Keratinocyte (primary cell): ENCODE measurements at regions not wholly inside any gene's neighbourhood (a gene's known extent, or its start where the extent isn't known, plus 50 kb on each side); places are given as distances from the start of the nearest gene placed in this dataset.

Experiments
- DNase-seq: peaks from one replicate; pipeline ENCODE4 v3.0.0-alpha.2; 2011; ENCODE audit warnings: low read depth, missing footprints, low spot score
- FAIRE-seq: peaks from 2 replicates; lab custom pipeline; 2011; peaks lifted over from hg19 to GRCh38; lab: Jason Lieb, UNC
- H2AFZ ChIP-seq: 2 replicates; pipeline ENCODE4 v1.6.0; 2012; ENCODE audit warnings: low read length, control low read depth, inconsistent platforms; ENCODE audit not compliant: control insufficient read depth
- H3K27ac ChIP-seq: 2 replicates; pipeline ENCODE4 v1.5.1; 2011; ENCODE audit warnings: low read length; ENCODE audit not compliant: control insufficient read depth, insufficient read depth
- H3K27me3 ChIP-seq: 3 replicates; pipeline ENCODE4 v1.6.0; 2011; ENCODE audit warnings: low read length; ENCODE audit not compliant: control insufficient read depth, insufficient read depth; ENCODE audit errors: extremely low read depth
- H3K36me3 ChIP-seq, 2 experiments: 2 replicates in 1 of 2; 3 replicates in 1 of 2; pipeline ENCODE4 v1.5.1; 2011; ENCODE audit warnings: low read length in 2 of 2, mild to moderate bottlenecking in 1 of 2; ENCODE audit not compliant: control insufficient read depth in 2 of 2, insufficient read depth in 2 of 2; ENCODE audit errors: extremely low read depth in 1 of 2
- H3K4me1 ChIP-seq: 3 replicates; pipeline ENCODE4 v1.5.1; 2011; ENCODE audit warnings: low read length; ENCODE audit not compliant: control insufficient read depth, insufficient read depth; ENCODE audit errors: extremely low read depth
- H3K4me2 ChIP-seq: 3 replicates; pipeline ENCODE4 v1.6.0; 2011; ENCODE audit warnings: low read depth, low read length; ENCODE audit not compliant: control insufficient read depth, insufficient read depth; ENCODE audit errors: extremely low read depth
- H3K4me3 ChIP-seq, 3 experiments: fragments of 200-600 bp in 1 of 3; sonication (generic) in 1 of 3; 2 replicates in 2 of 3; 3 replicates in 1 of 3; pipeline ENCODE4 v1.5.1; 2011 to 2016; ENCODE audit warnings: low read length in 3 of 3, mild to moderate bottlenecking in 3 of 3, control low read depth in 2 of 3, inconsistent platforms in 1 of 3, low read depth in 1 of 3, mixed read lengths in 1 of 3, mixed run types in 1 of 3, moderate library complexity in 1 of 3; ENCODE audit not compliant: control insufficient read depth in 2 of 3, insufficient read depth in 2 of 3; ENCODE audit errors: extremely low read depth in 1 of 3
- H3K79me2 ChIP-seq: 2 replicates; pipeline ENCODE4 v1.6.0; 2012; ENCODE audit warnings: low read length; ENCODE audit not compliant: control insufficient read depth, insufficient read depth
- H3K9ac ChIP-seq: 3 replicates; pipeline ENCODE4 v1.6.0; 2011; ENCODE audit warnings: low read length; ENCODE audit not compliant: control insufficient read depth, insufficient read depth; ENCODE audit errors: extremely low read depth
- H3K9me1 ChIP-seq: 3 replicates; pipeline ENCODE4 v1.6.0; 2011; ENCODE audit warnings: low read length; ENCODE audit not compliant: control insufficient read depth, insufficient read depth; ENCODE audit errors: extremely low read depth
- H3K9me3 ChIP-seq: 2 replicates; pipeline ENCODE4 v1.5.1; 2012; ENCODE audit warnings: low read depth, low read length; ENCODE audit not compliant: control insufficient read depth
- H4K20me1 ChIP-seq: 3 replicates; pipeline ENCODE4 v1.6.0; 2011; ENCODE audit warnings: low read length; ENCODE audit not compliant: control insufficient read depth, insufficient read depth; ENCODE audit errors: extremely low read depth
- EZH2 ChIP-seq: IDR thresholded peaks from one replicate; pipeline ENCODE4 v1.6.1; 2012; ENCODE audit warnings: inconsistent platforms, mild to moderate bottlenecking, low read length, moderate library complexity
- dilution Hi-C: fragments of 300-500 bp; cut with MboI; formaldehyde crosslinking; loops from one replicate; pipeline ENCODE4 v1.7.0; 2020; ENCODE audit warnings: low sequenced_read_pairs; ENCODE audit not compliant: extremely low pct_ligation_motif_present
- TF ChIP-seq, protein P1 (sequence below), 3 experiments: IDR thresholded peaks in 1 of 3; conservative IDR thresholded peaks in 1 of 3; optimal IDR thresholded peaks in 1 of 3; 2 replicates in 2 of 3; 3 replicates in 1 of 3; pipeline versions ENCODE3 to v1.5.1; 2011; ENCODE audit warnings: low read length in 3 of 3, mild to moderate bottlenecking in 3 of 3, moderate library complexity in 2 of 3, control low read depth in 1 of 3, inconsistent platforms in 1 of 3; ENCODE audit not compliant: insufficient read depth in 2 of 3; ENCODE audit errors: extremely low read depth in 1 of 3

DNA sequence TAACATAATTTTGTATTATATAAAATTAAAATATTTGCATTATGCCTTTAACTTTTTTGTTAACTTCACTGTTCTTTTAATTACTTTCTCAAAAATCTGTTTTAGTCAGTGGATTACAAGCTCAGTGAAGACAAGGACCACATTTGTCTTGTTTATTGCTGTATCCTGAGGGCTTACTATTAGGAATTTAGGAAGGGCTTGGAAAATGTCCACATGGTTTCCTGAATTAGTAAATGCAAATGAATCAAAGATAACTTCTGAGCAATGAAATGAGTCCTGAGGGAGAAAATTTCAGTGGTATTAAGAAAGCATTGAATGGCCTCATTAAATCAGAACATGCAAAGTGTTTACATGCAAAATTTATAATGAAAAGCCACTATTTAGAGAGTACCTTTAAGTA, 1293.2 kb upstream of the GOT2 start:
- dilution Hi-C loops, result no loop called here
- Histone ChIP-seq H3K9me1 (no peaks in the 10 kb centered on the region), H3K4me1 (no peaks in the 10 kb centered on the region), H3K4me3 (no peak overlapping the region), H3K36me3 (no peaks in the 10 kb centered on the region), H4K20me1 (no peaks in the 10 kb centered on the region), H3K27ac (no peak overlapping the region), H3K9me3 (no peaks in the 10 kb centered on the region), H3K4me2 (no peak overlapping the region), H3K9ac (no peak overlapping the region), H3K79me2 (no peaks in the 10 kb centered on the region), H2AFZ (no peak overlapping the region), H3K27me3 (no peaks in the 10 kb centered on the region)
- DNase-seq, result no peak
- no peak for FAIRE-seq
- TF ChIP-seq EZH2, result no peak
- TF ChIP-seq, protein P1, sequence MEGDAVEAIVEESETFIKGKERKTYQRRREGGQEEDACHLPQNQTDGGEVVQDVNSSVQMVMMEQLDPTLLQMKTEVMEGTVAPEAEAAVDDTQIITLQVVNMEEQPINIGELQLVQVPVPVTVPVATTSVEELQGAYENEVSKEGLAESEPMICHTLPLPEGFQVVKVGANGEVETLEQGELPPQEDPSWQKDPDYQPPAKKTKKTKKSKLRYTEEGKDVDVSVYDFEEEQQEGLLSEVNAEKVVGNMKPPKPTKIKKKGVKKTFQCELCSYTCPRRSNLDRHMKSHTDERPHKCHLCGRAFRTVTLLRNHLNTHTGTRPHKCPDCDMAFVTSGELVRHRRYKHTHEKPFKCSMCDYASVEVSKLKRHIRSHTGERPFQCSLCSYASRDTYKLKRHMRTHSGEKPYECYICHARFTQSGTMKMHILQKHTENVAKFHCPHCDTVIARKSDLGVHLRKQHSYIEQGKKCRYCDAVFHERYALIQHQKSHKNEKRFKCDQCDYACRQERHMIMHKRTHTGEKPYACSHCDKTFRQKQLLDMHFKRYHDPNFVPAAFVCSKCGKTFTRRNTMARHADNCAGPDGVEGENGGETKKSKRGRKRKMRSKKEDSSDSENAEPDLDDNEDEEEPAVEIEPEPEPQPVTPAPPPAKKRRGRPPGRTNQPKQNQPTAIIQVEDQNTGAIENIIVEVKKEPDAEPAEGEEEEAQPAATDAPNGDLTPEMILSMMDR (optimal IDR thresholded peaks at IDR 0.05 in 1 of 3, IDR thresholded peaks at IDR 0.05 in 1 of 3, conservative IDR thresholded peaks at IDR 0.05 in 1 of 3; ENCODE audit: extremely low read depth in 1 of 3, insufficient read depth in 2 of 3, low read length in 3 of 3), result no peak

DNA sequence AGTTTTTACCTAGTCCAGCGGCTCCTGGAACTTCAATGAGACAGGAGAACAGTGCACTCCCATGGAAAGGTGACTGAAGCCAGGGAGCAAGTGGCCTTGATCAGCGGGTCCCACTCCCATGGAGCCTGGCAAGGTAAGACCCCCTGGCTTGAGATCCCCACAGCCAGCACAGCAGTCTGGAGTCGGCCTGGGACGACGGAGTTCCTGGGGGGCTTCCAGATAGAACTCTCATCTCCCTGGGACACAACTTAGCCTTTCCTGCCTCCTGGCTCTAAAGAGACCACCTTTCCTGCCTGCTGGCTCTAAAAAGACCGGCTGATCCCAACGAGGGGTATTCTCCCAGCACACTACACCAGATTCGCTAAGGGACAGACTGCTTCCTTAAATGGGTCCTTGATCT, 1279.0 kb upstream of the GOT2 start:
- Histone ChIP-seq H3K36me3 (no peaks in the 10 kb centered on the region), H3K9me3 (peaks cover 2% of the 10 kb centered on the region), H2AFZ (no peak overlapping the region), H3K4me1 (no peaks in the 10 kb centered on the region), H3K27me3 (no peaks in the 10 kb centered on the region), H3K9ac (no peak overlapping the region), H3K79me2 (no peaks in the 10 kb centered on the region), H3K9me1 (no peaks in the 10 kb centered on the region), H3K4me3 (no peak overlapping the region), H3K27ac (no peak overlapping the region), H3K4me2 (no peak overlapping the region), H4K20me1 (no peaks in the 10 kb centered on the region)
- TF ChIP-seq, protein P1 (optimal IDR thresholded peaks at IDR 0.05 in 1 of 3, IDR thresholded peaks at IDR 0.05 in 1 of 3, conservative IDR thresholded peaks at IDR 0.05 in 1 of 3; ENCODE audit: extremely low read depth in 1 of 3, insufficient read depth in 2 of 3, low read length in 3 of 3), result no peak
- no peak for TF ChIP-seq EZH2
- DNase-seq (no peak), FAIRE-seq (no peak)
- dilution Hi-C loops, result no loop called here
